GM23338 (cell line): ENCODE measurements at regions not wholly inside any gene's neighbourhood (a gene's known extent, or its start where the extent isn't known, plus 50 kb on each side); places are given as distances from the start of the nearest gene placed in this dataset.

Experiments
- ATAC-seq: fragments of 200-7000 bp; cut with Tn5 transposase; 3 replicates; pipeline ENCODE4 v1.9.1; 2020
- DNase-seq: peaks from one replicate; pipeline ENCODE4 v3.0.0-alpha.2; 2015; ENCODE audit warnings: low spot score
- H2AFZ ChIP-seq: fragments of 200-600 bp; sonication (generic); 2 replicates; pipeline ENCODE4 v1.8.0; 2016; ENCODE audit warnings: antibody characterized with exemption, mild to moderate bottlenecking, moderate library complexity
- H3F3A ChIP-seq: fragments of 200-600 bp; sonication (generic); replicated peaks from 2 replicates; pipeline ENCODE4 v1.8.0; 2017; ENCODE audit warnings: antibody characterized with exemption, mixed run types, low read depth
- H3K27ac ChIP-seq: fragments of 200-600 bp; sonication (generic); 2 replicates; pipeline ENCODE4 v1.6.1; 2016; ENCODE audit warnings: low read depth
- H3K27me3 ChIP-seq: fragments of 200-600 bp; sonication (generic); 2 replicates; pipeline ENCODE4 v1.8.0; 2016; ENCODE audit warnings: mild to moderate bottlenecking, mixed run types, moderate library complexity; ENCODE audit not compliant: insufficient read depth
- H3K36me3 ChIP-seq: fragments of 200-600 bp; sonication (generic); 2 replicates; pipeline ENCODE4 v1.8.0; 2016; ENCODE audit warnings: mild to moderate bottlenecking; ENCODE audit not compliant: insufficient read depth
- H3K4me1 ChIP-seq: fragments of 200-600 bp; sonication (generic); 2 replicates; pipeline ENCODE4 v1.8.0; 2016; ENCODE audit warnings: mild to moderate bottlenecking, moderate library complexity; ENCODE audit not compliant: insufficient read depth
- H3K4me2 ChIP-seq: fragments of 200-600 bp; sonication (generic); 2 replicates; pipeline ENCODE4 v1.7.1; 2017; ENCODE audit warnings: mixed run types
- H3K4me3 ChIP-seq: fragments of 200-600 bp; sonication (generic); 2 replicates; pipeline ENCODE4 v1.6.1; 2016; ENCODE audit warnings: mixed run types
- H3K79me2 ChIP-seq: fragments of 200-600 bp; sonication (generic); replicated peaks from 2 replicates; pipeline ENCODE4 v1.8.0; 2017; ENCODE audit warnings: mild to moderate bottlenecking; ENCODE audit not compliant: insufficient read depth
- H3K9me2 ChIP-seq: fragments of 200-600 bp; sonication (generic); 2 replicates; pipeline ENCODE4 v1.8.0; 2017; ENCODE audit not compliant: insufficient read depth
- H4K20me1 ChIP-seq: fragments of 200-600 bp; sonication (generic); replicated peaks from 2 replicates; pipeline ENCODE4 v1.8.0; 2017; ENCODE audit warnings: mild to moderate bottlenecking; ENCODE audit not compliant: insufficient read depth
- H3K27ac Mint-ChIP-seq: 2 replicates; pipeline ENCODE4 v1.8.0; 2020; ENCODE audit warnings: inconsistent platforms, mild to moderate bottlenecking, moderate library complexity, mixed read lengths
- H3K27me3 Mint-ChIP-seq: 3 replicates; pipeline ENCODE4 v1.8.0; 2022; ENCODE audit warnings: low read depth, mild to moderate bottlenecking, moderate library complexity, mixed read lengths, inconsistent platforms; ENCODE audit not compliant: insufficient read depth, poor library complexity
- H3K36me3 Mint-ChIP-seq: 3 replicates; pipeline ENCODE4 v1.8.0; 2021; ENCODE audit warnings: low read depth, mild to moderate bottlenecking, inconsistent platforms, moderate library complexity, mixed read lengths
- H3K4me1 Mint-ChIP-seq: 3 replicates; pipeline ENCODE4 v1.8.0; 2020; ENCODE audit warnings: mild to moderate bottlenecking, inconsistent platforms, mixed read lengths
- H3K4me3 Mint-ChIP-seq: 3 replicates; pipeline ENCODE4 v1.8.0; 2021; ENCODE audit warnings: moderate library complexity, mild to moderate bottlenecking, inconsistent platforms, mixed read lengths
- H3K9me3 Mint-ChIP-seq: 3 replicates; pipeline ENCODE4 v1.8.0; 2020; ENCODE audit warnings: moderate library complexity, mild to moderate bottlenecking, inconsistent platforms, mixed read lengths
- CREB1 ChIP-seq: fragments of 250-450 bp; sonication (Bioruptor Pico); IDR thresholded peaks from 2 replicates; pipeline ENCODE4 v1.5.0; 2020; ENCODE audit warnings: low read depth, mild to moderate bottlenecking, moderate library complexity
- EZH2 ChIP-seq: fragments of 200-600 bp; sonication (generic); IDR thresholded peaks from one replicate; pipeline ENCODE4 v1.8.0; 2017; ENCODE audit warnings: antibody characterized with exemption, mild to moderate bottlenecking, low read depth; ENCODE audit not compliant: unreplicated experiment
- STAT1 ChIP-seq: IDR thresholded peaks from one replicate; pipeline ENCODE4 v1.6.1; 2016; ENCODE audit warnings: antibody characterized with exemption; ENCODE audit not compliant: unreplicated experiment
- ZNF114 ChIP-seq: fragments of 250-450 bp; sonication (Bioruptor Pico); IDR thresholded peaks from 2 replicates; pipeline ENCODE4 v1.5.0; 2020; ENCODE audit warnings: mild to moderate bottlenecking, moderate library complexity
- TF ChIP-seq, protein P1 (sequence below), 2 experiments: fragments of 200-600 bp in 1 of 2; sonication (generic) in 1 of 2; conservative IDR thresholded peaks; 2 replicates each; pipeline versions ENCODE4 v1.5.1 to v1.6.1; 2016 to 2017; ENCODE audit warnings: antibody characterized with exemption in 2 of 2, low read depth in 2 of 2, mild to moderate bottlenecking in 2 of 2, moderate library complexity in 1 of 2
- TF ChIP-seq, protein P2 (sequence below): fragments of 250-450 bp; sonication (Bioruptor Pico); IDR thresholded peaks from 2 replicates; pipeline ENCODE4 v1.5.0; 2020; ENCODE audit warnings: mild to moderate bottlenecking, moderate library complexity
- TF ChIP-seq, protein P3 (sequence below): IDR thresholded peaks from one replicate; pipeline ENCODE4 v1.6.1; 2018; ENCODE audit warnings: antibody characterized with exemption; ENCODE audit not compliant: unreplicated experiment

DNA sequence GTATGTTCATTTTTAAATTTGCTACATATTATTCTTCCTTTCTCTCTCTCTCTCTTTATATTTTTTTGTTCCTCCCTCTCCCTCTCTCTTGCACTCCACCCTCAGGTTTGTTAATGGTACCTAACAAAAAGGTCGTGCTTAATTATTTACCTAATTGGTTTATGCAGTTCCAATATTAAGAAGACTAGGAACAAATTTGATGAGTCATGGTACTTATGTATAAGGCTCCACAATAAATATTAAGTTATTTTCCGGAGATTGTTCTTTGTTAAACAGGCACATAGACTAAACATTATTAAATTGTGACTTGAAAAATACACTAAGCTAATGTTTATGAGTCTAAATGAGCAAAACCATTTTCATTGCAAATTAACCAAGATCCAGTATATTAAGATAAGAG is 1200.8 kb upstream of the ALCAM start:
- H3K36me3 ChIP-seq: peaks cover 16% of the 10 kb centered on the region
- H3F3A ChIP-seq: no peaks in the 10 kb centered on the region
- H3K9me2 ChIP-seq: no peaks in the 10 kb centered on the region
- no peaks in the 10 kb centered on the region for H3K79me2 ChIP-seq
- no peak overlapping the region for H3K27ac Mint-ChIP-seq
- no peak for DNase-seq
- ATAC-seq: no peak
- peaks cover 25% of the 10 kb centered on the region for H3K36me3 Mint-ChIP-seq
- no peaks in the 10 kb centered on the region for H3K4me1 Mint-ChIP-seq
- no peak overlapping the region for H2AFZ ChIP-seq
- TF ChIP-seq, protein P1, sequence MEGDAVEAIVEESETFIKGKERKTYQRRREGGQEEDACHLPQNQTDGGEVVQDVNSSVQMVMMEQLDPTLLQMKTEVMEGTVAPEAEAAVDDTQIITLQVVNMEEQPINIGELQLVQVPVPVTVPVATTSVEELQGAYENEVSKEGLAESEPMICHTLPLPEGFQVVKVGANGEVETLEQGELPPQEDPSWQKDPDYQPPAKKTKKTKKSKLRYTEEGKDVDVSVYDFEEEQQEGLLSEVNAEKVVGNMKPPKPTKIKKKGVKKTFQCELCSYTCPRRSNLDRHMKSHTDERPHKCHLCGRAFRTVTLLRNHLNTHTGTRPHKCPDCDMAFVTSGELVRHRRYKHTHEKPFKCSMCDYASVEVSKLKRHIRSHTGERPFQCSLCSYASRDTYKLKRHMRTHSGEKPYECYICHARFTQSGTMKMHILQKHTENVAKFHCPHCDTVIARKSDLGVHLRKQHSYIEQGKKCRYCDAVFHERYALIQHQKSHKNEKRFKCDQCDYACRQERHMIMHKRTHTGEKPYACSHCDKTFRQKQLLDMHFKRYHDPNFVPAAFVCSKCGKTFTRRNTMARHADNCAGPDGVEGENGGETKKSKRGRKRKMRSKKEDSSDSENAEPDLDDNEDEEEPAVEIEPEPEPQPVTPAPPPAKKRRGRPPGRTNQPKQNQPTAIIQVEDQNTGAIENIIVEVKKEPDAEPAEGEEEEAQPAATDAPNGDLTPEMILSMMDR (conservative IDR thresholded peaks at IDR 0.05; ENCODE audit: low read depth in 2 of 2): no peak
- TF ChIP-seq ZNF114 (CRISPR knock-in tag) (no peak), CREB1 (CRISPR knock-in tag) (no peak), STAT1 (no peak), EZH2 (no peak)
- TF ChIP-seq, protein P2, sequence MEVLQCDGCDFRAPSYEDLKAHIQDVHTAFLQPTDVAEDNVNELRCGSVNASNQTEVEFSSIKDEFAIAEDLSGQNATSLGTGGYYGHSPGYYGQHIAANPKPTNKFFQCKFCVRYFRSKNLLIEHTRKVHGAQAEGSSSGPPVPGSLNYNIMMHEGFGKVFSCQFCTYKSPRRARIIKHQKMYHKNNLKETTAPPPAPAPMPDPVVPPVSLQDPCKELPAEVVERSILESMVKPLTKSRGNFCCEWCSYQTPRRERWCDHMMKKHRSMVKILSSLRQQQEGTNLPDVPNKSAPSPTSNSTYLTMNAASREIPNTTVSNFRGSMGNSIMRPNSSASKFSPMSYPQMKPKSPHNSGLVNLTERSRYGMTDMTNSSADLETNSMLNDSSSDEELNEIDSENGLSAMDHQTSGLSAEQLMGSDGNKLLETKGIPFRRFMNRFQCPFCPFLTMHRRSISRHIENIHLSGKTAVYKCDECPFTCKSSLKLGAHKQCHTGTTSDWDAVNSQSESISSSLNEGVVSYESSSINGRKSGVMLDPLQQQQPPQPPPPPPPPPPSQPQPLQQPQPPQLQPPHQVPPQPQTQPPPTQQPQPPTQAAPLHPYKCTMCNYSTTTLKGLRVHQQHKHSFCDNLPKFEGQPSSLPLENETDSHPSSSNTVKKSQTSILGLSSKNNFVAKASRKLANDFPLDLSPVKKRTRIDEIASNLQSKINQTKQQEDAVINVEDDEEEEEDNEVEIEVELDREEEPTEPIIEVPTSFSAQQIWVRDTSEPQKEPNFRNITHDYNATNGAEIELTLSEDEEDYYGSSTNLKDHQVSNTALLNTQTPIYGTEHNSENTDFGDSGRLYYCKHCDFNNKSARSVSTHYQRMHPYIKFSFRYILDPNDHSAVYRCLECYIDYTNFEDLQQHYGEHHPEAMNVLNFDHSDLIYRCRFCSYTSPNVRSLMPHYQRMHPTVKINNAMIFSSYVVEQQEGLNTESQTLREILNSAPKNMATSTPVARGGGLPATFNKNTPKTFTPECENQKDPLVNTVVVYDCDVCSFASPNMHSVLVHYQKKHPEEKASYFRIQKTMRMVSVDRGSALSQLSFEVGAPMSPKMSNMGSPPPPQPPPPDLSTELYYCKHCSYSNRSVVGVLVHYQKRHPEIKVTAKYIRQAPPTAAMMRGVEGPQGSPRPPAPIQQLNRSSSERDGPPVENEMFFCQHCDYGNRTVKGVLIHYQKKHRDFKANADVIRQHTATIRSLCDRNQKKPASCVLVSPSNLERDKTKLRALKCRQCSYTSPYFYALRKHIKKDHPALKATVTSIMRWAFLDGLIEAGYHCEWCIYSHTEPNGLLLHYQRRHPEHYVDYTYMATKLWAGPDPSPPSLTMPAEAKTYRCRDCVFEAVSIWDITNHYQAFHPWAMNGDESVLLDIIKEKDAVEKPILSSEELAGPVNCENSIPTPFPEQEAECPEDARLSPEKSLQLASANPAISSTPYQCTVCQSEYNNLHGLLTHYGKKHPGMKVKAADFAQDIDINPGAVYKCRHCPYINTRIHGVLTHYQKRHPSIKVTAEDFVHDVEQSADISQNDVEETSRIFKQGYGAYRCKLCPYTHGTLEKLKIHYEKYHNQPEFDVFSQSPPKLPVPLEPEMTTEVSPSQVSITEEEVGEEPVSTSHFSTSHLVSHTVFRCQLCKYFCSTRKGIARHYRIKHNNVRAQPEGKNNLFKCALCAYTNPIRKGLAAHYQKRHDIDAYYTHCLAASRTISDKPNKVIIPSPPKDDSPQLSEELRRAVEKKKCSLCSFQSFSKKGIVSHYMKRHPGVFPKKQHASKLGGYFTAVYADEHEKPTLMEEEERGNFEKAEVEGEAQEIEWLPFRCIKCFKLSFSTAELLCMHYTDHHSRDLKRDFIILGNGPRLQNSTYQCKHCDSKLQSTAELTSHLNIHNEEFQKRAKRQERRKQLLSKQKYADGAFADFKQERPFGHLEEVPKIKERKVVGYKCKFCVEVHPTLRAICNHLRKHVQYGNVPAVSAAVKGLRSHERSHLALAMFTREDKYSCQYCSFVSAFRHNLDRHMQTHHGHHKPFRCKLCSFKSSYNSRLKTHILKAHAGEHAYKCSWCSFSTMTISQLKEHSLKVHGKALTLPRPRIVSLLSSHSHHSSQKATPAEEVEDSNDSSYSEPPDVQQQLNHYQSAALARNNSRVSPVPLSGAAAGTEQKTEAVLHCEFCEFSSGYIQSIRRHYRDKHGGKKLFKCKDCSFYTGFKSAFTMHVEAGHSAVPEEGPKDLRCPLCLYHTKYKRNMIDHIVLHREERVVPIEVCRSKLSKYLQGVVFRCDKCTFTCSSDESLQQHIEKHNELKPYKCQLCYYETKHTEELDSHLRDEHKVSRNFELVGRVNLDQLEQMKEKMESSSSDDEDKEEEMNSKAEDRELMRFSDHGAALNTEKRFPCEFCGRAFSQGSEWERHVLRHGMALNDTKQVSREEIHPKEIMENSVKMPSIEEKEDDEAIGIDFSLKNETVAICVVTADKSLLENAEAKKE (CRISPR knock-in tag): no peak
- TF ChIP-seq, protein P3, sequence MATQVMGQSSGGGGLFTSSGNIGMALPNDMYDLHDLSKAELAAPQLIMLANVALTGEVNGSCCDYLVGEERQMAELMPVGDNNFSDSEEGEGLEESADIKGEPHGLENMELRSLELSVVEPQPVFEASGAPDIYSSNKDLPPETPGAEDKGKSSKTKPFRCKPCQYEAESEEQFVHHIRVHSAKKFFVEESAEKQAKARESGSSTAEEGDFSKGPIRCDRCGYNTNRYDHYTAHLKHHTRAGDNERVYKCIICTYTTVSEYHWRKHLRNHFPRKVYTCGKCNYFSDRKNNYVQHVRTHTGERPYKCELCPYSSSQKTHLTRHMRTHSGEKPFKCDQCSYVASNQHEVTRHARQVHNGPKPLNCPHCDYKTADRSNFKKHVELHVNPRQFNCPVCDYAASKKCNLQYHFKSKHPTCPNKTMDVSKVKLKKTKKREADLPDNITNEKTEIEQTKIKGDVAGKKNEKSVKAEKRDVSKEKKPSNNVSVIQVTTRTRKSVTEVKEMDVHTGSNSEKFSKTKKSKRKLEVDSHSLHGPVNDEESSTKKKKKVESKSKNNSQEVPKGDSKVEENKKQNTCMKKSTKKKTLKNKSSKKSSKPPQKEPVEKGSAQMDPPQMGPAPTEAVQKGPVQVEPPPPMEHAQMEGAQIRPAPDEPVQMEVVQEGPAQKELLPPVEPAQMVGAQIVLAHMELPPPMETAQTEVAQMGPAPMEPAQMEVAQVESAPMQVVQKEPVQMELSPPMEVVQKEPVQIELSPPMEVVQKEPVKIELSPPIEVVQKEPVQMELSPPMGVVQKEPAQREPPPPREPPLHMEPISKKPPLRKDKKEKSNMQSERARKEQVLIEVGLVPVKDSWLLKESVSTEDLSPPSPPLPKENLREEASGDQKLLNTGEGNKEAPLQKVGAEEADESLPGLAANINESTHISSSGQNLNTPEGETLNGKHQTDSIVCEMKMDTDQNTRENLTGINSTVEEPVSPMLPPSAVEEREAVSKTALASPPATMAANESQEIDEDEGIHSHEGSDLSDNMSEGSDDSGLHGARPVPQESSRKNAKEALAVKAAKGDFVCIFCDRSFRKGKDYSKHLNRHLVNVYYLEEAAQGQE: no peak
- no peak overlapping the region for H3K4me3 ChIP-seq
- no peaks in the 10 kb centered on the region for H4K20me1 ChIP-seq
- no peak overlapping the region for H3K4me2 ChIP-seq
- H3K27ac ChIP-seq: no peak overlapping the region
- peaks cover 2% of the 10 kb centered on the region for H3K27me3 Mint-ChIP-seq
- H3K4me3 Mint-ChIP-seq: no peak overlapping the region
- peaks cover 4% of the 10 kb centered on the region; the same call in 1 of the 2 replicates for H3K4me1 ChIP-seq
- H3K9me3 Mint-ChIP-seq: peaks cover 30% of the 10 kb centered on the region
- H3K27me3 ChIP-seq: no peaks in the 10 kb centered on the region
